HG03025 (cell line): ENCODE measurements at regions not wholly inside any gene's neighbourhood (a gene's known extent, or its start where the extent isn't known, plus 50 kb on each side); places are given as distances from the start of the nearest gene placed in this dataset.
"Not testable (repeated sequence)": the region's sequence is repeated elsewhere in the genome, so short reads cannot be mapped to it uniquely, and the experiment has no call there.

Experiments
- ATAC-seq: cut with Tn5 transposase; IDR thresholded peaks from one replicate; pipeline ENCODE4 v1.9.1; 2021; ENCODE audit warnings: mild to moderate bottlenecking, moderate library complexity; ENCODE audit not compliant: unreplicated experiment, low FRiP score

DNA sequence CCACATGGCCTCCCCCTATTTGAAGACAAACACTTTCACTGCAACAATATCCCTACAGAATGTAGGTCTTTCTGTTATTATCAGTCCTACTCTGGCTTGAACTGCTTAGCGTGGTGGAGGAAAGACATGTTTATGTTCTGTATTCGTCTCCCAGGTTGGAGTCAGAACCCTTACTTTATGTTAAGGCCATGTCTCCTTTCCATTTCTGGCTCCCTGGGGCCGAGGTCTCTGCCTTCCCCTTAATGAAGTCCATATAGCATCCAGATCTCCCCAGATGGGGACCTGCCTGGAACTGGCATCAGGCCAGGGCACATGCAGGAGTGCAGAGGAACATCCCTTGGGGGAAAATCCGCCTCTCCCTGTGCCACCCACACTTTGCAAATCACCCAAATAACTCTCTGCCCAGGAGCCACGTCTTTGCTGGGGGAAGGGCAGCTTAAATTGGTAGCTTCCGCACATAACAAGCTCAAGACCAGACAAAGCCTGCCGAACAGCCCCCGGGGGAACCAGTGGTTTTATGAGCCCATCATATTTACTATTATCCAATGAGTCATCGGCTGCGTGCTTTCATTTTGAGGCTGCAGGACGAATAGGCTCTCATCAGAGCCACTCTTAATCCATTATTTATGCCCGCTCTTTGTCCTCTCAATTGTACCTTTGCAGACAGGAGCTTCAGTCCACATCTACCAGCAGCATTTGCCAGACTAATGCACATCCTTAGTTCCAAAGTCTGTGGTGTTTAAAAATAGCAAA is 237.0 kb downstream of the UACA start:
- no peak for ATAC-seq

DNA sequence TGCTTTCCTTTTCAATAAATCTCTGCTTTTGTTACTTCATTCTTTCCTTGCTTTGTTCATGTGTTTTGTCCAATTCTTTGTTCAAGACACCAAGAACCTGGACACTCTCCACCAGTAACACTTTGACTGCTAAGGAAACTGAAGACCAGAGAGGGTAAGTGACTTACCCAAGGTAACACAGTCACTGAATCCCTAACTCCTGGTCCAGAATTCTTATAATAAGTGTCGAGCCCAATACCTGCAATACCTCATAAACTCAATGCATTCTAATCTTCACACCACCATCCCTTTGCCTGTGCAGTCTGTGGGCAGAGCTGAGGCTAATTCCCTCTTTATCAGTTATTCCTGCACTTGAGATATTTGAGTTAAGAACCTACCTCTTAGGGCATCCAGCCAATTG is 237.8 kb downstream of the UACA start:
- no peak for ATAC-seq

DNA sequence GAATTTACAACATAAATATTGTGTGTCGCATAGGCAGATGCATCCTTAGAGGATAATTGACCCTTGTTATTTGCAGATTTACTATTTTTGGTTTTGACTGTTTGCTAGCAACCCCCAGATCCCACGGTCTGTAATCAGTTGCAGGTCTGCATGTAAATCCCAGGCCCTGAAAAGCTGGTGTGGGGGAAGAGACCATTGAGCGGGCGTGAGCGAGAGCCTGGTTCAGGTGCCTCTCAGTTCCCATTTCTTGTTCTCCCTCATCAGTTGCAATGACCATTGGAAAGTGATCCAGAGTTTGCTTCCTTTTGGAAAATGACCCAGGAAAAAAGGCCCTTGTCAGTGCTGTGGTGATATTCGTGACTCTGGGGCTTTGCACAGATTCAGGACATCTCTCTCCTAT is 238.9 kb downstream of the UACA start:
- ATAC-seq: no peak

DNA sequence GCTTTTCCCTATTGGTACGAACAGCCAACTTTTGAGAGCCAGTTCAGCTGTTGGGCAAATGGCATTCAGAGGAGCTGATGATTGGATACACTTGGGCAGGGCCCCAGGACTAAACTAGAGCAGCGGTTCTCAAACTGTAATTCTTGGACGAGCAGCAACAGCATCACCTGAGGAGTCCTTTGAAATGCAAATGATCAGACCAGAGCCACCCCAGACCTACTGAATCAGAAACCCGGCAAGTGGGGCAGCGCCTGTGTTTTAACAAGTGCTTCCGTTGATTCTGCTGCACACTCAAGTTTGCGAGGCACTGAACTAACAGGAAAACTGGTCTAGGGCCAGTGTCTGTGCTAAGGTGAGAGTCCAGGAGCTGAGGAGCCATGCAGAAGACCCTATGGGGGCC is 239.7 kb downstream of the UACA start:
- ATAC-seq: no peak

DNA sequence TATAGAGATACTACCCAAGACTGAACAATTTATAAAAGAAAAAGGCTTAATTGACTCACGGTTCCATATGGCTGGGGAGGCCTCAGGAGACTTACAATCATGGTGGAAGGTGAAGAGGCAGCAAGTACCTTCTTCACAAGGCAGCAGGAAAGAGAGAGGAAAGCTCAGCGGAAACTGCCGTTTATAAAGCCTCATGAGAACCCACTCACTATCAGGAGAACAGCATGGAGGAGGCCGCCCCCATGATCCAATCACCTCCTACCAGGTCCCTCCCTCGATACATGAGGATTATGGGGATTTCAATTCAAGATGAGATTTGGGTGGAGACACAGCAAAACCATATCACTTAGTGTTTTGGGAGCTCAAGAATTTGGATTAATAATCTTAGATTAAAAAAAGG is 240.2 kb downstream of the UACA start:
- no peak for ATAC-seq

DNA sequence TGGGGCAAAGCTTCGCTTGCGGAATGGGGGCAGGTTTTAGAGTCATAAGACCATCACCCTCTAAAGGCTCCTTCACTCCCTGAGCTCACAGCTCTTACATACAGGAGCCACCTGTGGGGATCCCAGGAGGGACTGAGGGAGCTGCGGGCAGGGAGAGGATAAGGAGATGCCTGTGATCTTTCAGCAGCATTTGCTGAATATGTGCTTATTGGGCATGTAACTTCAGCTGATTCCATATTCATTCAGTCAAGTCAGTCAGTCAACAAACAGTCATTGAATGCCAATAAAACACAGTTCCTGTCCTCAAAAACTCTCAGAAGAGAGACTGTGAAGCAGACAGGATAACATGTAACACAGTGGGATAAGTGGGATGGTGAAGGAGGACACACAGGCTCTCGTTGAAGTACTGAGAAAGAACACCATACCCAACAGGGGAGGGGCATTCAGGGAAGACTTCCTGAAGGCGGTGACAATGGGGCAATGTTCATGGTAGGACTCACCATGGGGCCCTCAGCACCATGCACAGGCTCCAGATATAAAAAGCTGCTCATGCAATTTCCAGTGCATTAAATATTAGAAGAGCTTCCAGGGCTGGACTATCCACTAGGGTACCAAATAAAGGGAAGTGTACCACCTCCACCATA is 240.9 kb downstream of the UACA start:
- ATAC-seq: no peak

DNA sequence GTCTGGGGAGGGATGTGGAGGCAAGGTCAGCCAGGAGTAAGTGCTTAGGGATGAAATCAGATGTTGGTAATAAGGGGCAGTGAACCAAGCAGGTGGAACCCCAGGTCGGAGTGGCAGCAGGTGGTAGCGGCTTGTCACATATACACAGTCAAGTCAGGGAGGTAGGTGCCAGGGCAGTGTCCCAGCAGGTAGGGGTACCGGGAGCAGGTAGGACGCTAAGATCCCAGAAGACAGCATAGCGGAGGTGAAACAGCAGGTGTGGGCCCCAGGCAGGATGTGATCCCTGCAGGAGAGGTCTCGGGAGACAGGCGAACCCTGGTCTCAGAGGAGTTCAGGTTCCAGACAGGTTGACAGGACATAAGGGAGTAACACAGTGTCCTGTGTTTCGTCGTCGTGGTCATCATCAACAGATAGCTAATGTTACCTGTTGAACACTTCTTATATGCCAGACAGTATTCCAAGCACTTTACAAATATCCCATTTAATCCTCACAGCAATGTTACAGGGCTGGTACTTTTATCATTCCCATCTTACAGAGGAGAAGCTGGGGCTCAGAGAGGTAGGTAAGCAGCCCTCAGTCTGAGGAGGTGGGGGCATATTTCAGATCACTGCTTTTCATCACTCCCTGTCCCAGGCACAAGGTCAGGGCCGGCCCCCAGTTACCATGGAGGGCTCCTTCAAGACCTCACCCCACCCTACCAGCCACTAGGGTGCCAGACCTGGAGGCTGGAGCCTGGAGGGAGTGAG is 241.6 kb downstream of the UACA start:
- ATAC-seq: no peak

DNA sequence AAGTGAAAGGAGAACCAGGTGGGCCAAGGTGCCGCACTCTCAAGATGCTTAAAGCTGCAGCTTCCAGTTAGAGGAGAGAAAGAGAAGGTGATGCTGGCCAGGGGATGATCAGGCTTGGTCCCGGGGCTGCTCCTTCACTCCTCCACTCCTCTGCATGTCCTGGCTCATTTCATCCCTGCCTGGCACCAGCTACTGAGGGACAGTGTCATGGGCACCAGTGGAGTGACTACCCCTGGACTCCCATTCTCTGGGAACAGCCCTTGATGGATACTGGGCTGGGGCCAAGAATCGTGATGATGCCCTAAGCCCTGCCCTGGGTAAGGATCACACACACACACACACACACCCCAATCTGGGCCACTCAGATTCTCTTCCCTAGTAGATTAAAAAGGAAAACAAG is 243.7 kb downstream of the UACA start:
- no peak for ATAC-seq

DNA sequence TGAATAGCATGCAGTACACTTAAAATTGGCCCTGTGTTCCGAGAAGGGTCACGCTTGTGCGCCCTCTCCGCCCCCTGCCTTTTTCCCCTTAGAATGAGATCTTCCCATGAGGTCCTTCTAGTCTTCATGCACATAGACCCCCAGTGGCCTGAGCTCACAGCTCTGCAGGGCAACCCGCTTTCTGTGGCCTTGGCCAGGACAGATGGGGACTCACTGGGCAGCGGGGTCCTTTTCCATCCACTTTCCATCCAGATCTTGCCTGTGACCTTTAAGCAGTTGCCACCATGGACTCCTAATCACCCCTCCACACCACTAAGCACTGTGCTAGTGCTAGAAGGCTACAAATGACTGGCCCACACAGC is 244.4 kb downstream of the UACA start:
- ATAC-seq: no peak

DNA sequence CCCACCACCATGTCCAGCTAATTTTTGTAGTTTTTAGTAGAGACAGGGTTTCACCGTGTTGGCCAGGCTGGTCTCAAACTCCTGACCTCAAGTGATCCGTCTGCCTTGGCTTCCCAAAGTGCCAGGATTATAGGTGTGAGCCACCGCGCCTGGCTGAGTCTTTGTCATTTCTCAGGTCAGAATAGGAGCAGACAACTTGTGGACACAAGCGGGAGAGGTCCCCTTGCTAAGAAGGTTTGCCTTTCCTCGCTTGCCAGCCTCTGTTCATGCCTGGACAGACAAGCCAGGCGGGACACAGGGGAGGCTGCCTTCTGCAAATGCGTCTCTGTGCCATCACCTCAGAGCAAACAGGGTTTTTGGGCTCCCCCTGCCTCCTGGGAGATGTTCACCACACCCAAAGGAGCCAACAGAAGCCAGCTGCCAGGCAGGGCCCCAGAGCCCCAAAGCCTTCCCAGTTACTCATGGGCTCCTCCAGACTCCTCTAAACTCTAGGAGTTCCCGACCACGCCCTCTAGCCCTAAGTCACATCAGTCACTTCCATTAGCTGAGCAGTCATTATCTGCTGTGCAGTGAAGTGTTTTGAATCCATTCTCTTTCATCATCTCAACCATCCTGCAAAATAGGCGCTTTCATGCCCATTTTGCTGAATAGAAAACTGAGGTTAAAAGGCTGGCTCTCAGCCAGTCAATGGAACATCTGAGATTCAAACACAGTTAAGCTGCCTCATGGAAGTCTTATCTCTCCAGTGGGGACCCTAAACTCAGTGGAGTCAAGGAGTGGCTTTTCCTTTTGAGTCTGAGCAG is 245.0 kb downstream of the UACA start:
- ATAC-seq: no peak

DNA sequence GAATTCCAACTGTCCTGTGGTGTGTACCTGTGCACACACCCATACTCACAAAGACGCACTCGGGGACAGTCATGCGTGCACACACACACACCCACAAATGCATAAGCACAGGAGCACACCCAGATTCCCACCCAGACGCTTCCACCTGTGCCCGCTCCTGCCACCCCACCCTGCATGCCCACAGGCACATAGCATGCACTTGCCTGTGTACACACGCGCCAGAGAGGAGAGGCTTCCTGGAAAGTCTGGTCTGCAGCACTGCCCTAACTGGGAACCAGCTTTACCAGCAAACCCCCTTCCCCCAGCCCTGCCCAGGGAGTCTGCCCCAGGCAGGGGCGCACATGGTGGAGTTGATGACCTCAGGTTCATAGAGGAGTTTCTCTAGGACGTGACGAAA is 246.2 kb downstream of the UACA start:
- no peak for ATAC-seq

DNA sequence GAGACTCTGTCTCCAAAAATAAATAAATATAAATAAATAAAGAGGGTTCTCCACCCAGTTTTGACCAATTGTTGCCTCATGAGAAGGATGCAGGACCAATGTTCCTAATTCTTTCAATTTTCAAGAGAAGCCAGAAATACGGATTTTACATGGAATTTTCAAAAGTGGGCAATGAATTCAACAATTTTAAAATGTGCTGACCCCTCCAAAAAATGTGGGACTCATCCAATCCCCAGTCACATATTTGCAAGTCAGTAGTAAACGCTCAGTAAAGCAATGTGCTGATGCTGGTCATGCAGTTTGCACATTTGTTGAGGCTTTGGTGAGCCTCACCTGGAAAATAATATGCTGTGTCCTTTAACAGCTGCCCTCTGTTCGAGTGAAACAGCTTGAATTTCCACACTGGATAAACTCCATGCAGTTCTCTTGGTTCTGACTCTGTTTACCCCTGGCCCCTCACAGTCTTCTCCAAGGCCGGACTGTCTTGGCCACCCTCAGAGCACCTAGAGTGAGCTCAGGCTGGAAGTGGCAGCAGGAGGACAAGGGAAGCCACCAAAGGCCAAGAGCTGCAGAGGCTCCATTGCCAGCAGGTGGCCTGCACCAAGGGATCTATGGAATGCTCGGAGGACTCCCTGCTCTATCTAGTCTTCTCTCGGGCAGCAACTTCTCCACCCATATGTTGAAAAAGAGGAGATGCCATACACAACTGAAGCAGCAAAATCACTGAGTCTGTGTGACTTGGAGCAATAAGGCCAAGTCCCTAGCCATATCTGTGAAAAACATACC is 246.8 kb downstream of the UACA start:
- ATAC-seq: no peak

DNA sequence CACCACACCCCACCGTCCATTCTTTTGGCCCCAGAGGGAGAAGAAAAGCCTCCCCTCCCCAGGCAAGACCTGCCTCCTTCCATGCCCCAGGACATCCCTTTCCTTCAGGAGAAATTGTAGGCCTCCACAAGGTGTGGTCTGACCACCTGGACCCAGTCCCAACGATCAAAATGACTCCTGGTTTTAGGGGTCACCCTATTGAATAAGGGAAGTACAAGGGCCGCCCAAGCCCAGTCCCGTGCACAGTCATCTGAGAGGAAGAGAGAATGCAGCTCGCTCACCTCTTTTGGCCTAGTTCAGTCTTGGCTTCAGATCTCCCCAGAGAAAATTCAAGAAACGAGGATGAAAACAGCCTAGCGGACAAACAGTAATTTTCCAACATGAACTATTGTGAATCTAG is 249.1 kb downstream of the UACA start:
- ATAC-seq: no peak

DNA sequence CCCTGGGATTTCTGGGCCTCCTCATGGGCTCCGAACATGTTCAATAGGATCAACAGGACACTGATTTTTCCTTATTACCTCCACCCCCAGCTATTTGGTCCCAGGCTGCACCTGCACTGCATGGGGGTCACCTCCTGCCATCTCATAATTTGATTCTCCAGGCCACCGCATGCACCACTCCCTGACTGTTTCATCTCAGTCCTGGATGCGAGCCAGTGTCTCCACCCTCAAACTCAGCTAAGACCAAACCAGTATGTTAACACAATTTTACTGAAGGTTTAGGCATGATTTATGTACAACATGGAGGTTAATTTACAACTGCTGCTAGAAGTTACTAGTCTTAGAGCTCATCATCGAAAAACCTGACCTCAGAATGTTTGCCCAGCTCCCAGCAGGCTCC is 249.5 kb downstream of the UACA start:
- no peak for ATAC-seq

DNA sequence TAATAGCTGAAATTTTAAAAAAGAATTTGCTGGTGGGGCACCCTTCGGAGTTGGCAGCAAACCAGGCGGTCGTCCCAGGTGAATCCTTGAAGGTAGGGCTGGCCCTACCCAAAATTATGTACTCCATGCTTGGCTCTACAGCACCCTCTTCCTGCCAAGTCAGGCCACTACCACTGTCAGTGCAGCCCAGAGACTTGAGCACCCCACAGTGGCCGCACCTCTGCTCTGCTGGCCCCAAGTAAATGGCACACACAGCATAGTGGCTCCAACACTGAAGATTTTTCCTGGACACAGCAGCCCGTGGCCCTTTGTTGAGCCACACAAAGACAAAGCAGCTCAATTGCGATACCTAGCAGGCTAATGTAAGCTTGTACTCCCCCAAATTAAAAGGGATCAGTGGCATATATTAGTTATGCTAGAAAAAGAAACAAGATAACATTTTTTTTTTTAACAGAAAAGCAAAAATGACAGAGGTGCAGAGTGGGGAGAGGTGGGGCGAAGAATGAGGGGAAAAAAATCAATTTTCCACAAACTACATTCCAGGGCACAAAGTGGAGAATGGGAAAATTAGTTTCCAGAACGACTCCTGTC is 250.5 kb downstream of the UACA start:
- no peak for ATAC-seq

DNA sequence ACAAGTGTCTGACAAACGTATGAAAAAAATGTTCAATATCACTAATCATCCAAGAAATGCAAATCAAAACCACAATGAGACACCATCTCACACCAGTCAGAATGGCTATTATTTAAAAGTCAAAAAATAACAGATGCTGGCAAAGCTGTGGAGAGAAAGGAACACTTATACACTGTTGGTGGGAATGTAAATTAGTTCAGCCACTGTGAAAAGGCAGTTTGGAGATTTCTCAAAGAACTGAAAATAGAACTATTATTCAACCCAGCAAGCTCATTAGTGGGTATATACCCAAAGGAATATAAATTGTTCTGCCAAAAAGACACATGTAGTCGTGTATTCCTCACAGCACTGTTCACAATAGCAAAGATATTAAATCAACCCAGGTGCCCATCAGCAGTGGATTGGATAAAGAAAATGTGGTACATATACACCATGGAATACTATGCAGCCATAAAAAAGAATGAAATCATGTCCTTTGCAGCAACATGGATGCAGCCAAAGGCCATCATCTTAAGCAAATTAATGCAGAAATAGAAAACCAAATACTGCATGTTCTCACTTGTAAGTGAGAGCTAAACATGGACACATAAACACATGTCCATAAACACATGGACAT is 251.3 kb downstream of the UACA start:
- not testable (repeated sequence) for ATAC-seq

DNA sequence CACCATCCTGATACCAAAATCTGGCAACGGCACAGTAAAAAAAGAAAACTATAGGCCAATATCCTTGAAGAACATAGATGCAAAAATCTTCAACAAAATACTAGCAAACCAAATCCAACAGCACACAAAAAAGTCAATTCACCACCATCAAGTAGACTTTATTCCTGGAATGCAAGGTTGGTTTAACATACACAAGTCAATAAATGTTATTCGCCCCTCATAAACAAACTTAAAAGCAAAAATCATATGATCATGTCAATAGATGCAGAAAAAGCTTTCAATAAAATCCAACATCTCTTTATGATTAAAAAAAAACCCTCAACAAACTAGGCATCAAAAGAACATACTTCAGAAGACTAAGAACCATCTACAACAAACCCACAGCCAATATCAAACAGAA is 252.9 kb downstream of the UACA start:
- ATAC-seq: no peak

DNA sequence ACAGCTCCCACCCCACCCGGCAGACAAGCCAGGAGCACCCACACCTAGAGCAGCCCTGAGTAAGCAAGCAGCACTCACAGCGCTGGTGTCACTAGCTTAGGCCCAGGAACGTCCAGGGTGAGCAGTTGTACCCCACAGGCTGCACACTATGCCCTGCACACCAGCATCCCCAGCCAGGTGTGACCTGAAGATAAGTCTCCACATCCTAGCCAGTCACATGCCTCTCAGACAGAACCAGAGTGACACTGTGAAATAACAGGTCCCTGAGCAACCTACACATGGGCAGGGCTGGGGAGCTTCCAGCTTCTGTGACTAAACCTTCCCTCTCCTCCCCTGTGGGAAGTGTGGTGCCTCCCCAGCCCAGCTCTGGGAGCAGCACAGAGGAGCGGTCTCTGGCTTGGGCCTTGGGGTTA is 253.6 kb downstream of the UACA start:
- ATAC-seq: no peak

DNA sequence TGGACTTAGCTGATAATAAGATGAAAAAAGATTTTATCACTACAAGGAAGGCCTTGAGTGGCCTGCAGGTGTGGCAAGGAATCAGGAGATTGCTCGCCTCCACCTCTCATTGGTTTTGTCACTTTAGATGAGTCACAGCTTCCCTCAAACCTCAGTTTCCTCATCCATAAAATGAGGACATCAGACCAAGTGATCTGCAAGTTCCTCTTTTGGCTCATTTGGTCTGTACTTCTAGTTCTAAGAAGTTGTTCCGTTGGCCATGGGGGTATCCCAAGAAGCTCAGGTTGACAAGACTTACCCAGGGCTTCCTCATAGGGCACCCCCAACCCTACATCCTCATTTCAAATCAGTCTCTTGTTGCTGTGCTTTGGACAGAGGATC is 254.1 kb downstream of the UACA start:
- no peak for ATAC-seq
